SK-N-MC (cell line): ENCODE measurements at regions not wholly inside any gene's neighbourhood (a gene's known extent, or its start where the extent isn't known, plus 50 kb on each side); places are given as distances from the start of the nearest gene placed in this dataset.
"Not testable (repeated sequence)": the region's sequence is repeated elsewhere in the genome, so short reads cannot be mapped to it uniquely, and the experiment has no call there.

ENCODE experiments used
- DNase-seq: peaks from one replicate; pipeline ENCODE4 v3.0.0-alpha.2; 2011; ENCODE audit warnings: low read depth, low spot score
- H3K27ac ChIP-seq: fragments of 200-600 bp; sonication (generic); 2 replicates; pipeline ENCODE4 v1.5.1; 2016; ENCODE audit warnings: mixed run types
- H3K36me3 ChIP-seq: fragments of 200-600 bp; sonication (generic); 2 replicates; pipeline ENCODE4 v1.6.1; 2017; ENCODE audit warnings: antibody characterized with exemption, low read length, mixed read lengths; ENCODE audit not compliant: insufficient read depth
- H3K4me3 ChIP-seq: fragments of 200-600 bp; sonication (generic); 2 replicates; pipeline ENCODE4 v1.5.1; 2016
- H3K9ac ChIP-seq: fragments of 200-600 bp; sonication (generic); 2 replicates; pipeline ENCODE4 v1.8.0; 2017; ENCODE audit warnings: mixed run types, mixed read lengths; ENCODE audit not compliant: insufficient read length
- H3K9me3 ChIP-seq: fragments of 200-600 bp; sonication (generic); 2 replicates; pipeline ENCODE4 v1.6.1; 2017; ENCODE audit warnings: low read depth, mild to moderate bottlenecking, antibody characterized with exemption, low read length, moderate library complexity, mixed read lengths
- EZH2 ChIP-seq: fragments of 200-600 bp; sonication (generic); IDR thresholded peaks from one replicate; pipeline ENCODE4 v1.6.1; 2017; ENCODE audit warnings: antibody characterized with exemption
- FOXP2 ChIP-seq: optimal IDR thresholded peaks from 2 replicates; pipeline ENCODE3; 2011; ENCODE audit warnings: mild to moderate bottlenecking, moderate library complexity; ENCODE audit not compliant: insufficient read depth; ENCODE audit errors: extremely low read length, control extremely low read depth
- POLR2AphosphoS5 ChIP-seq: IDR thresholded peaks from 2 replicates; pipeline ENCODE4 v1.6.1; 2012; ENCODE audit warnings: mild to moderate bottlenecking, low read depth, low read length, borderline replicate concordance

GRCh38 chr9:117649126-117649525 is 55.1 kb upstream of the TLR4 start:
- DNase-seq = no peak

GRCh38 chr9:117644932-117645636 is 59.1 kb upstream of the TLR4 start:
- Histone ChIP-seq H3K36me3 (no peaks in the 10 kb centered on the region), H3K9me3 (no peaks in the 10 kb centered on the region), H3K4me3 (no peak overlapping the region), H3K9ac (no peak overlapping the region), H3K27ac (no peak overlapping the region)
- TF ChIP-seq POLR2AphosphoS5 (no peak), EZH2 (no peak), FOXP2 (no peak)
- DNase-seq = no peak

More at GRCh38 chr9:117649126-117649525, 55.1 kb upstream of the TLR4 start:
- no peak overlapping the region for H3K27ac ChIP-seq
- no peaks in the 10 kb centered on the region for H3K36me3 ChIP-seq
- no peaks in the 10 kb centered on the region for H3K9me3 ChIP-seq
- H3K4me3 ChIP-seq = no peak overlapping the region
- H3K9ac ChIP-seq = no peak overlapping the region
- TF ChIP-seq POLR2AphosphoS5 (no peak), EZH2 (no peak), FOXP2 (no peak)

GRCh38 chr9:117644133-117644931 is 59.9 kb upstream of the TLR4 start:
- no peak overlapping the region for H3K27ac ChIP-seq
- TF ChIP-seq FOXP2 (no peak), EZH2 (no peak), POLR2AphosphoS5 (no peak)
- no peaks in the 10 kb centered on the region for H3K36me3 ChIP-seq
- H3K9me3 ChIP-seq = no peaks in the 10 kb centered on the region
- peak; percentile 34 for DNase-seq
- no peak overlapping the region for H3K9ac ChIP-seq
- H3K4me3 ChIP-seq = no peak overlapping the region

GRCh38 chr9:117643288-117643654 is 60.9 kb upstream of the TLR4 start:
- Histone ChIP-seq H3K9ac (no peak overlapping the region), H3K9me3 (no peaks in the 10 kb centered on the region), H3K27ac (no peak overlapping the region), H3K4me3 (no peak overlapping the region), H3K36me3 (no peaks in the 10 kb centered on the region)
- DNase-seq = no peak
- TF ChIP-seq EZH2 = no peak
- TF ChIP-seq POLR2AphosphoS5 = no peak
- no peak for TF ChIP-seq FOXP2

- not testable (repeated sequence) for H3K4me3 ChIP-seq, H3K9ac ChIP-seq, H3K36me3 ChIP-seq, H3K9me3 ChIP-seq, H3K27ac ChIP-seq, DNase-seq
Observed at GRCh38 chr9:117642571-117643287, 61.5 kb upstream of the TLR4 start.

GRCh38 chr9:117636681-117637080 is 67.5 kb upstream of the TLR4 start:
- H3K36me3 ChIP-seq = no peaks in the 10 kb centered on the region
- no peak overlapping the region for H3K4me3 ChIP-seq
- H3K9me3 ChIP-seq = no peaks in the 10 kb centered on the region
- DNase-seq = no peak
- H3K27ac ChIP-seq = no peak overlapping the region
- no peak overlapping the region for H3K9ac ChIP-seq
- TF ChIP-seq FOXP2 (no peak), EZH2 (no peak), POLR2AphosphoS5 (no peak)

GRCh38 chr9:117625154-117625553 is 79.0 kb upstream of the TLR4 start:
- H3K9me3 ChIP-seq = no peaks in the 10 kb centered on the region
- DNase-seq = no peak
- H3K9ac ChIP-seq = no peak overlapping the region
- H3K27ac ChIP-seq = no peak overlapping the region
- no peak for TF ChIP-seq FOXP2
- TF ChIP-seq EZH2 = no peak
- no peak for TF ChIP-seq POLR2AphosphoS5
- H3K36me3 ChIP-seq = no peaks in the 10 kb centered on the region
- no peak overlapping the region for H3K4me3 ChIP-seq

GRCh38 chr9:117624106-117624505 is 80.1 kb upstream of the TLR4 start:
- no peak for DNase-seq
- Histone ChIP-seq H3K9me3 (no peaks in the 10 kb centered on the region), H3K9ac (no peak overlapping the region), H3K4me3 (no peak overlapping the region), H3K27ac (no peak overlapping the region), H3K36me3 (no peaks in the 10 kb centered on the region)
- no peak for TF ChIP-seq FOXP2
- TF ChIP-seq POLR2AphosphoS5 = no peak
- no peak for TF ChIP-seq EZH2

GRCh38 chr9:117622347-117622746 is 81.9 kb upstream of the TLR4 start:
- TF ChIP-seq FOXP2 (no peak), POLR2AphosphoS5 (no peak)
- no peak for DNase-seq

More at GRCh38 chr9:117622347-117622746, 81.9 kb upstream of the TLR4 start:
- Histone ChIP-seq H3K9ac (no peak overlapping the region), H3K36me3 (no peaks in the 10 kb centered on the region), H3K27ac (no peak overlapping the region), H3K4me3 (no peak overlapping the region), H3K9me3 (no peaks in the 10 kb centered on the region)
